Natural killer cell (primary cell): ENCODE measurements at regions not wholly inside any gene's neighbourhood (a gene's known extent, or its start where the extent isn't known, plus 50 kb on each side); places are given as distances from the start of the nearest gene placed in this dataset.

Source experiments
- ATAC-seq, 3 donors: fragments of 150-1000 bp in 2 of 3; fragments of 200-7000 bp in 1 of 3; cut with Tn5 transposase; 1 replicate in 1 of 3; 2 replicates in 2 of 3; pipeline ENCODE4 v1.10.0; 2021; ENCODE audit warnings: mild to moderate bottlenecking in 2 of 3, moderate library complexity in 2 of 3
- DNase-seq, 2 donors: peaks; one replicate each; pipeline versions ENCODE4 v3.0.0 to v3.0.0-alpha.2; 2013 to 2021; ENCODE audit warnings: mixed read lengths in 1 of 2
- H3K27ac ChIP-seq: one replicate; pipeline ENCODE4 v1.5.1; 2013; ENCODE audit warnings: mild to moderate bottlenecking, low read length
- H3K27me3 ChIP-seq: one replicate; pipeline ENCODE4 v1.6.1; 2013; ENCODE audit warnings: low read length; ENCODE audit not compliant: control insufficient read depth, insufficient read depth
- H3K36me3 ChIP-seq: one replicate; pipeline ENCODE4 v1.6.1; 2013; ENCODE audit warnings: low read length; ENCODE audit not compliant: control insufficient read depth, insufficient read depth
- H3K4me1 ChIP-seq: one replicate; pipeline ENCODE4 v1.6.1; 2013; ENCODE audit warnings: low read length; ENCODE audit not compliant: control insufficient read depth, insufficient read depth
- H3K4me3 ChIP-seq: one replicate; pipeline ENCODE4 v1.5.1; 2013; ENCODE audit warnings: low read length
- H3K9me3 ChIP-seq: one replicate; pipeline ENCODE4 v1.6.1; 2013; ENCODE audit warnings: low read length; ENCODE audit not compliant: control insufficient read depth, insufficient read depth
- H3K27ac Mint-ChIP-seq, 2 donors: one replicate each; pipeline ENCODE4 v1.8.0; 2022; ENCODE audit warnings: mild to moderate bottlenecking in 2 of 2, mixed read lengths in 2 of 2, moderate library complexity in 1 of 2
- H3K27me3 Mint-ChIP-seq, 2 donors: one replicate each; pipeline ENCODE4 v1.8.0; 2022; ENCODE audit warnings: low read depth in 2 of 2, mixed read lengths in 2 of 2
- H3K36me3 Mint-ChIP-seq: one replicate; pipeline ENCODE4 v1.8.0; 2022; ENCODE audit warnings: mixed read lengths
- H3K4me1 Mint-ChIP-seq, 2 donors: one replicate each; pipeline ENCODE4 v1.8.0; 2022; ENCODE audit warnings: mixed read lengths in 2 of 2
- H3K4me3 Mint-ChIP-seq: one replicate; pipeline ENCODE4 v1.8.0; 2022; ENCODE audit warnings: mild to moderate bottlenecking, moderate library complexity, mixed read lengths
- H3K9me3 Mint-ChIP-seq, 2 donors: one replicate each; pipeline ENCODE4 v1.8.0; 2022; ENCODE audit warnings: mixed read lengths in 2 of 2
- CTCF ChIP-seq: fragments of 200-600 bp; IDR thresholded peaks from one replicate; pipeline ENCODE4 v1.8.0; 2022; ENCODE audit warnings: antibody characterized with exemption
- WGBS: methylation state at CpG from one replicate; pipeline ENCODE4 v1.1.7; 2013; ENCODE audit warnings: missing lambda C conversion rate; ENCODE audit not compliant: insufficient coverage; 5-methylcytosine and 5-hydroxymethylcytosine counted together
- intact Hi-C: fragments of 100-400 bp; cut with micrococcal nuclease; formaldehyde crosslinking; loops from one replicate; pipeline ENCODE4 v1.14.2; 2022

GRCh38 chr17:52647411-52647810, 488.9 kb upstream of the CA10 start:
- H3K27me3 Mint-ChIP-seq = no peaks in the 10 kb centered on the region
- H3K36me3 Mint-ChIP-seq = no peaks in the 10 kb centered on the region
- Histone ChIP-seq H3K27ac (no peak overlapping the region), H3K36me3 (no peaks in the 10 kb centered on the region), H3K27me3 (no peaks in the 10 kb centered on the region), H3K4me3 (no peak overlapping the region), H3K4me1 (no peaks in the 10 kb centered on the region), H3K9me3 (no peaks in the 10 kb centered on the region)
- H3K4me1 Mint-ChIP-seq = no peaks in the 10 kb centered on the region
- TF ChIP-seq CTCF = no peak
- no peak overlapping the region for H3K4me3 Mint-ChIP-seq
- H3K27ac Mint-ChIP-seq = no peak overlapping the region
- intact Hi-C loops = no loop called here
- WGBS = 75% methylated on average over 1 of the region's 1 CpG
- DNase-seq (no peak), ATAC-seq (no peak)
- H3K9me3 Mint-ChIP-seq = peaks cover 11% of the 10 kb centered on the region in 2 donors

DNA sequence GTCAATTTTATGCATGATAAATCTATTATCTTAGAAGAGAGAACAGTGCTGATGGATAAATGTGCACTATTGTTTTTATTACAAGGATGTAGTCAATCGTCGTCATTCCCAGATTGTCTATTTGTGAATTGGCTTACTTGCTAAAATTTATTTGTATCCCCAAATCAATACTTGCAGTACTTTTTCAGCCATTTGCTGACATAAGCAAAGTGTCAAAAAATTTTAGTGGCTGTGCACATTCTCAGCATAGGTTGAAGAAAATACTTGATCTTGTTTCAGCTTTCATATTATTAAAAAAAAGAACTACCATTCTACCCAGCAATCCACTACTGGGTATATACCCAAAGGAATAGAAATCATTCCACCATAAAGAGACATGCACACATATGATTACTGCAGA, 477.9 kb upstream of the CA10 start:
- Mint-ChIP-seq H3K27ac (no peak overlapping the region), H3K4me1 (no peaks in the 10 kb centered on the region), H3K9me3 (peaks cover 11 to 22% of the 10 kb centered on the region in 2 donors), H3K4me3 (no peak overlapping the region), H3K36me3 (peaks cover 7% of the 10 kb centered on the region), H3K27me3 (no peaks in the 10 kb centered on the region)
- no peak for DNase-seq
- no CpG with 5 or more reads among the region's 2 CpGs for WGBS
- Histone ChIP-seq H3K9me3 (no peaks in the 10 kb centered on the region), H3K27me3 (no peaks in the 10 kb centered on the region), H3K4me3 (no peak overlapping the region), H3K4me1 (no peaks in the 10 kb centered on the region), H3K27ac (no peak overlapping the region), H3K36me3 (no peaks in the 10 kb centered on the region)
- TF ChIP-seq CTCF = no peak
- ATAC-seq = no peak
- intact Hi-C loops = no loop called here

GRCh38 chr17:52606590-52606989, 448.1 kb upstream of the CA10 start:
- no peak for TF ChIP-seq CTCF
- no peak for ATAC-seq

DNA sequence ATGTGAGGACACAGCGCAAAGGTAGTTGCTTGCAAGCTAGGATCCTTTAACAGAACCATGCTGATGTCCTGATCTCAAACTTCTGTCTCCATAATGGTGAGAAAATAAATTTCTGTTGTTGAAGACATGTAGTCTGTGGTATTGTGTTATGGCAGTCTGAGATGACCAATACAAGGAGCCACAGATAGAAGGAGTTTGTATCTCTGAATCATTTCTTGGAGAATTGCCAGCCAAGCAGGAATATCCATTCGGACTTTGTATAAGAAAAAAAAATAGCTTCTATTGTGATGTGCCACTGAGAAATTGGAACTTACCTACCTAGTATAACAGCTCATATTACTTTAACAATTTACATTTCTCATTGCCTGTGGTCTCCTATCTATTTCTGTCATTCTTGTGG, 447.6 kb upstream of the CA10 start:
- no peak for DNase-seq
- Histone ChIP-seq H3K27ac (no peak overlapping the region), H3K4me3 (no peak overlapping the region), H3K9me3 (no peaks in the 10 kb centered on the region), H3K36me3 (no peaks in the 10 kb centered on the region), H3K4me1 (no peaks in the 10 kb centered on the region), H3K27me3 (no peaks in the 10 kb centered on the region)
- no peaks in the 10 kb centered on the region for H3K4me1 Mint-ChIP-seq
- H3K4me3 Mint-ChIP-seq = no peak overlapping the region
- WGBS = 100% methylated on average over 1 of the region's 2 CpGs
- peaks cover 8 to 10% of the 10 kb centered on the region in 2 donors for H3K9me3 Mint-ChIP-seq
- intact Hi-C loops = no loop called here
- TF ChIP-seq CTCF = no peak
- H3K36me3 Mint-ChIP-seq = no peaks in the 10 kb centered on the region
- no peak overlapping the region for H3K27ac Mint-ChIP-seq
- no peaks in the 10 kb centered on the region for H3K27me3 Mint-ChIP-seq
- no peak for ATAC-seq

More at GRCh38 chr17:52606590-52606989, 448.1 kb upstream of the CA10 start:
- Histone ChIP-seq H3K27me3 (no peaks in the 10 kb centered on the region), H3K4me3 (no peak overlapping the region), H3K9me3 (no peaks in the 10 kb centered on the region), H3K4me1 (no peaks in the 10 kb centered on the region), H3K27ac (no peak overlapping the region), H3K36me3 (no peaks in the 10 kb centered on the region)
- Mint-ChIP-seq H3K4me1 (no peaks in the 10 kb centered on the region), H3K9me3 (peaks cover 11 to 12% of the 10 kb centered on the region in 2 donors), H3K36me3 (no peaks in the 10 kb centered on the region), H3K27me3 (no peaks in the 10 kb centered on the region), H3K27ac (no peak overlapping the region), H3K4me3 (no peak overlapping the region)
- no CpG with 5 or more reads among the region's 2 CpGs for WGBS
- no peak for DNase-seq
- intact Hi-C loops = no loop called here
